HCT116 (cell line): ENCODE measurements at regions not wholly inside any gene's neighbourhood (a gene's known extent, or its start where the extent isn't known, plus 50 kb on each side); places are given as distances from the start of the nearest gene placed in this dataset.

ENCODE experiments used
- CBX3 ChIP-seq: IDR thresholded peaks from 2 replicates; pipeline ENCODE4 v1.6.1; 2012; ENCODE audit warnings: low read depth
- EGR1 ChIP-seq: IDR thresholded peaks from 2 replicates; pipeline ENCODE4 v1.6.1; 2012; ENCODE audit warnings: low read depth
- EZH2 ChIP-seq: fragments of 200-600 bp; sonication (generic); IDR thresholded peaks from 2 replicates; pipeline ENCODE4 v1.6.1; 2017; ENCODE audit warnings: antibody characterized with exemption, mixed run types
- EZH2phosphoT487 ChIP-seq: fragments of 200-600 bp; IDR thresholded peaks from 2 replicates; pipeline ENCODE4 v1.6.1; 2018; ENCODE audit warnings: antibody characterized with exemption, borderline replicate concordance
- POLR2A ChIP-seq: IDR thresholded peaks from 2 replicates; pipeline ENCODE4 v1.7.0; 2011; ENCODE audit warnings: borderline replicate concordance; ENCODE audit not compliant: insufficient read depth, insufficient read length; ENCODE audit errors: extremely low read depth
- POLR2AphosphoS5 ChIP-seq: IDR thresholded peaks from 2 replicates; pipeline ENCODE4 v1.6.1; 2011; ENCODE audit warnings: mild to moderate bottlenecking, low read depth, low read length, moderate library complexity
- ZNF274 ChIP-seq: fragments of 200-500 bp; sonication (Bioruptor generic); IDR thresholded peaks from 2 replicates; pipeline ENCODE4 v1.6.1; 2014; ENCODE audit warnings: mild to moderate bottlenecking, low read depth, low read length, inconsistent platforms
- TF ChIP-seq, protein P1 (sequence below), 3 experiments: fragments of 200-600 bp in 1 of 3; sonication (generic) in 1 of 3; IDR thresholded peaks in 2 of 3; conservative IDR thresholded peaks in 1 of 3; 2 replicates each; pipeline ENCODE4 v1.5.1; 2012 to 2017; ENCODE audit warnings: low read depth in 2 of 3, low read length in 2 of 3, antibody characterized with exemption in 1 of 3, borderline replicate concordance in 1 of 3, control low read depth in 1 of 3, mild to moderate bottlenecking in 1 of 3, mixed read lengths in 1 of 3, mixed run types in 1 of 3, moderate library complexity in 1 of 3; ENCODE audit not compliant: insufficient read depth in 1 of 3
- TF ChIP-seq, protein P2 (sequence below): IDR thresholded peaks from 2 replicates; pipeline ENCODE4 v1.6.1; 2011; ENCODE audit warnings: mild to moderate bottlenecking, low read length, moderate library complexity; ENCODE audit not compliant: insufficient replicate concordance; ENCODE audit errors: extremely low read depth
- TF ChIP-seq, protein P3 (sequence below): IDR thresholded peaks from 2 replicates; pipeline ENCODE4 v1.6.1; 2012

DNA sequence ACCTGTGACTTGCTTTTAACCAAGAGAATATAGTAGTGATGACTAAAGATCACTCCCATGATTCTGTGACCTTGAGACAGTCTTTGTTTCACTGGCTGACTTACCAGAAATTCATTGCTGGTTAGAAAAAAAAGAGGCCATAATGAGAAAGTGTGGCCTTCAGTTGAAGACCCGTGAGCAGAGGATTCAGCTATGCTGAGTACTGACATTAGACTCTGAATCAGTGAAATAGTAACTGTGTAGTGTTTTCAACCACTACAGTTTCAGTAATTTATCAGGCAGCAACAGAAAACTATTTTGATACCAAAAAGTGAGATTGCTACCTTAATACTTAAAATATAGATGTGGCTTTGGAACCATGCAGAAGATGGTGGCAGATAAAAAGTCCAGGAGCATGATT lies 298.0 kb upstream of the KCND2 start:
- no peak for TF ChIP-seq ZNF274
- no peak for TF ChIP-seq EZH2phosphoT487
- TF ChIP-seq, protein P1, sequence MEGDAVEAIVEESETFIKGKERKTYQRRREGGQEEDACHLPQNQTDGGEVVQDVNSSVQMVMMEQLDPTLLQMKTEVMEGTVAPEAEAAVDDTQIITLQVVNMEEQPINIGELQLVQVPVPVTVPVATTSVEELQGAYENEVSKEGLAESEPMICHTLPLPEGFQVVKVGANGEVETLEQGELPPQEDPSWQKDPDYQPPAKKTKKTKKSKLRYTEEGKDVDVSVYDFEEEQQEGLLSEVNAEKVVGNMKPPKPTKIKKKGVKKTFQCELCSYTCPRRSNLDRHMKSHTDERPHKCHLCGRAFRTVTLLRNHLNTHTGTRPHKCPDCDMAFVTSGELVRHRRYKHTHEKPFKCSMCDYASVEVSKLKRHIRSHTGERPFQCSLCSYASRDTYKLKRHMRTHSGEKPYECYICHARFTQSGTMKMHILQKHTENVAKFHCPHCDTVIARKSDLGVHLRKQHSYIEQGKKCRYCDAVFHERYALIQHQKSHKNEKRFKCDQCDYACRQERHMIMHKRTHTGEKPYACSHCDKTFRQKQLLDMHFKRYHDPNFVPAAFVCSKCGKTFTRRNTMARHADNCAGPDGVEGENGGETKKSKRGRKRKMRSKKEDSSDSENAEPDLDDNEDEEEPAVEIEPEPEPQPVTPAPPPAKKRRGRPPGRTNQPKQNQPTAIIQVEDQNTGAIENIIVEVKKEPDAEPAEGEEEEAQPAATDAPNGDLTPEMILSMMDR (IDR thresholded peaks at IDR 0.05 in 2 of 3, conservative IDR thresholded peaks at IDR 0.05 in 1 of 3; ENCODE audit: borderline replicate concordance in 1 of 3, insufficient read depth in 1 of 3, low read depth in 2 of 3, low read length in 2 of 3): no peak
- no peak for TF ChIP-seq EGR1
- TF ChIP-seq, protein P2, sequence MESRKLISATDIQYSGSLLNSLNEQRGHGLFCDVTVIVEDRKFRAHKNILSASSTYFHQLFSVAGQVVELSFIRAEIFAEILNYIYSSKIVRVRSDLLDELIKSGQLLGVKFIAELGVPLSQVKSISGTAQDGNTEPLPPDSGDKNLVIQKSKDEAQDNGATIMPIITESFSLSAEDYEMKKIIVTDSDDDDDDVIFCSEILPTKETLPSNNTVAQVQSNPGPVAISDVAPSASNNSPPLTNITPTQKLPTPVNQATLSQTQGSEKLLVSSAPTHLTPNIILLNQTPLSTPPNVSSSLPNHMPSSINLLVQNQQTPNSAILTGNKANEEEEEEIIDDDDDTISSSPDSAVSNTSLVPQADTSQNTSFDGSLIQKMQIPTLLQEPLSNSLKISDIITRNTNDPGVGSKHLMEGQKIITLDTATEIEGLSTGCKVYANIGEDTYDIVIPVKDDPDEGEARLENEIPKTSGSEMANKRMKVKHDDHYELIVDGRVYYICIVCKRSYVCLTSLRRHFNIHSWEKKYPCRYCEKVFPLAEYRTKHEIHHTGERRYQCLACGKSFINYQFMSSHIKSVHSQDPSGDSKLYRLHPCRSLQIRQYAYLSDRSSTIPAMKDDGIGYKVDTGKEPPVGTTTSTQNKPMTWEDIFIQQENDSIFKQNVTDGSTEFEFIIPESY: no peak
- TF ChIP-seq, protein P3, sequence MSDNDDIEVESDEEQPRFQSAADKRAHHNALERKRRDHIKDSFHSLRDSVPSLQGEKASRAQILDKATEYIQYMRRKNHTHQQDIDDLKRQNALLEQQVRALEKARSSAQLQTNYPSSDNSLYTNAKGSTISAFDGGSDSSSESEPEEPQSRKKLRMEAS: no peak
- TF ChIP-seq POLR2AphosphoS5: no peak
- TF ChIP-seq EZH2: no peak
- TF ChIP-seq POLR2A: no peak
- no peak for TF ChIP-seq CBX3
